OCI-LY1 (cell line): ENCODE measurements at regions not wholly inside any gene's neighbourhood (a gene's known extent, or its start where the extent isn't known, plus 50 kb on each side); places are given as distances from the start of the nearest gene placed in this dataset.

Experiments
- H2AFZ ChIP-seq: fragments of 200-600 bp; sonication (generic), shearing (Covaris generic); 2 replicates; pipeline ENCODE4 v1.6.0; 2014; ENCODE audit warnings: antibody characterized with exemption, mild to moderate bottlenecking, low read length
- H3F3A ChIP-seq: fragments of 200-600 bp; sonication (generic), shearing (Covaris generic); 2 replicates; pipeline ENCODE4 v1.6.0; 2014; ENCODE audit warnings: mild to moderate bottlenecking, antibody characterized with exemption, low read length, moderate library complexity; ENCODE audit not compliant: insufficient read depth
- H3K27ac ChIP-seq: fragments of 200-600 bp; sonication (generic); 2 replicates; pipeline ENCODE4 v1.5.1; 2014; ENCODE audit warnings: low read length, mixed run types, mild to moderate bottlenecking, low read depth; ENCODE audit not compliant: poor library complexity, severe bottlenecking
- H3K27me3 ChIP-seq: fragments of 200-600 bp; sonication (generic); 2 replicates; pipeline ENCODE4 v1.6.0; 2014; ENCODE audit warnings: antibody characterized with exemption, mild to moderate bottlenecking, low read length, moderate library complexity; ENCODE audit not compliant: insufficient read depth
- H3K36me3 ChIP-seq: fragments of 200-600 bp; sonication (generic); 2 replicates; pipeline ENCODE4 v1.6.1; 2014; ENCODE audit warnings: mild to moderate bottlenecking, antibody characterized with exemption, low read length, moderate library complexity, mixed read lengths; ENCODE audit not compliant: insufficient read depth
- H3K4me1 ChIP-seq: fragments of 200-600 bp; sonication (generic); 2 replicates; pipeline ENCODE4 v1.5.1; 2014; ENCODE audit warnings: mild to moderate bottlenecking, low read length, moderate library complexity; ENCODE audit not compliant: insufficient read depth, severe bottlenecking
- H3K4me2 ChIP-seq: fragments of 200-600 bp; sonication (generic), shearing (Covaris generic); 2 replicates; pipeline ENCODE4 v1.6.1; 2014; ENCODE audit warnings: low read length
- H3K4me3 ChIP-seq: fragments of 200-600 bp; sonication (generic); 2 replicates; pipeline ENCODE4 v1.5.1; 2014; ENCODE audit warnings: low read length, low read depth, mild to moderate bottlenecking, mixed read lengths; ENCODE audit not compliant: poor library complexity, severe bottlenecking
- H3K79me2 ChIP-seq: fragments of 200-600 bp; shearing (Covaris generic); 2 replicates; pipeline ENCODE4 v1.6.1; 2016; ENCODE audit warnings: mixed run types, low read length, mixed read lengths; ENCODE audit not compliant: insufficient read depth
- H3K9ac ChIP-seq: fragments of 200-600 bp; sonication (generic), shearing (Covaris generic); 2 replicates; pipeline ENCODE4 v1.6.1; 2014; ENCODE audit warnings: mild to moderate bottlenecking, low read length, mixed read lengths
- H3K9me2 ChIP-seq: fragments of 200-600 bp; sonication (generic), shearing (Covaris generic); 2 replicates; pipeline ENCODE4 v1.6.1; 2014; ENCODE audit warnings: low read depth, mild to moderate bottlenecking, low read length, mixed read lengths
- H3K9me3 ChIP-seq: fragments of 200-600 bp; shearing (Covaris generic); 2 replicates; pipeline ENCODE4 v1.6.1; 2014; ENCODE audit warnings: low read length, mixed read lengths
- H4K20me1 ChIP-seq: fragments of 200-600 bp; sonication (generic), shearing (Covaris generic); 2 replicates; pipeline ENCODE4 v1.6.0; 2016; ENCODE audit warnings: mild to moderate bottlenecking, low read length; ENCODE audit not compliant: insufficient read depth
- CTCF ChIP-seq: fragments of 200-600 bp; sonication (generic), shearing (Covaris generic); IDR thresholded peaks from 2 replicates; pipeline ENCODE4 v1.5.1; 2017; ENCODE audit warnings: mild to moderate bottlenecking, antibody characterized with exemption, low read length, moderate library complexity, mixed read lengths
- EZH2 ChIP-seq: fragments of 200-600 bp; sonication (generic), shearing (Covaris generic); IDR thresholded peaks from 2 replicates; pipeline ENCODE4 v1.8.0; 2017; ENCODE audit warnings: borderline replicate concordance, mixed run types, mild to moderate bottlenecking, antibody characterized with exemption, low read length, moderate library complexity, mixed read lengths

GRCh38 chr6:169926617-169927417 is 175.4 kb downstream of the ERMARD start:
- Histone ChIP-seq H3K27ac (no peak overlapping the region), H3K4me2 (no peak overlapping the region), H3K27me3 (no peaks in the 10 kb centered on the region), H3K9ac (no peak overlapping the region), H3F3A (no peaks in the 10 kb centered on the region), H3K79me2 (no peaks in the 10 kb centered on the region), H3K4me1 (no peaks in the 10 kb centered on the region), H3K9me3 (no peaks in the 10 kb centered on the region), H2AFZ (no peak overlapping the region), H3K36me3 (no peaks in the 10 kb centered on the region), H3K4me3 (no peak overlapping the region), H4K20me1 (no peaks in the 10 kb centered on the region), H3K9me2 (no peaks in the 10 kb centered on the region)
- TF ChIP-seq CTCF (no peak), EZH2 (no peak)

- H2AFZ ChIP-seq: no peak overlapping the region
- no peak overlapping the region for H3K4me2 ChIP-seq
- H3K79me2 ChIP-seq: no peaks in the 10 kb centered on the region
- H4K20me1 ChIP-seq: no peaks in the 10 kb centered on the region
- no peaks in the 10 kb centered on the region for H3K9me3 ChIP-seq
- H3F3A ChIP-seq: no peaks in the 10 kb centered on the region
- H3K9me2 ChIP-seq: no peaks in the 10 kb centered on the region
- H3K4me1 ChIP-seq: no peaks in the 10 kb centered on the region
- H3K27ac ChIP-seq: no peak overlapping the region
- H3K36me3 ChIP-seq: no peaks in the 10 kb centered on the region
- H3K27me3 ChIP-seq: no peaks in the 10 kb centered on the region
- H3K4me3 ChIP-seq: no peak overlapping the region
- TF ChIP-seq EZH2: no peak
- no peak for TF ChIP-seq CTCF
- no peak overlapping the region for H3K9ac ChIP-seq
Measured at GRCh38 chr6:169923468-169924464, 172.3 kb downstream of the ERMARD start.

- H3K9ac ChIP-seq: no peak overlapping the region
Measured at GRCh38 chr6:169921853-169922824, 170.7 kb downstream of the ERMARD start.

More at GRCh38 chr6:169921853-169922824, 170.7 kb downstream of the ERMARD start:
- no peaks in the 10 kb centered on the region for H4K20me1 ChIP-seq
- no peaks in the 10 kb centered on the region for H3K27me3 ChIP-seq
- no peaks in the 10 kb centered on the region for H3F3A ChIP-seq
- H3K36me3 ChIP-seq: no peaks in the 10 kb centered on the region
- H3K9me3 ChIP-seq: no peaks in the 10 kb centered on the region
- H3K79me2 ChIP-seq: no peaks in the 10 kb centered on the region
- H3K4me3 ChIP-seq: no peak overlapping the region
- no peak overlapping the region for H2AFZ ChIP-seq
- TF ChIP-seq EZH2: no peak
- no peak for TF ChIP-seq CTCF
- no peak overlapping the region for H3K4me2 ChIP-seq
- H3K4me1 ChIP-seq: no peaks in the 10 kb centered on the region
- no peak overlapping the region for H3K27ac ChIP-seq
- no peaks in the 10 kb centered on the region for H3K9me2 ChIP-seq
